Head of caudate nucleus (tissue), 42 donors: ENCODE measurements at regions not wholly inside any gene's neighbourhood (a gene's known extent, or its start where the extent isn't known, plus 50 kb on each side); places are given as distances from the start of the nearest gene placed in this dataset.

Experiments
- DNase-seq, 42 donors: peaks; one replicate each; pipeline versions ENCODE4 v3.0.0 to v3.0.0-alpha.2; 2020 to 2021; ENCODE audit warnings: mixed read lengths in 7 of 42
- intact Hi-C: fragments of 100-400 bp; cut with DNase I; formaldehyde crosslinking; loops from one replicate; pipeline ENCODE4 v1.15.0; 2022

DNA sequence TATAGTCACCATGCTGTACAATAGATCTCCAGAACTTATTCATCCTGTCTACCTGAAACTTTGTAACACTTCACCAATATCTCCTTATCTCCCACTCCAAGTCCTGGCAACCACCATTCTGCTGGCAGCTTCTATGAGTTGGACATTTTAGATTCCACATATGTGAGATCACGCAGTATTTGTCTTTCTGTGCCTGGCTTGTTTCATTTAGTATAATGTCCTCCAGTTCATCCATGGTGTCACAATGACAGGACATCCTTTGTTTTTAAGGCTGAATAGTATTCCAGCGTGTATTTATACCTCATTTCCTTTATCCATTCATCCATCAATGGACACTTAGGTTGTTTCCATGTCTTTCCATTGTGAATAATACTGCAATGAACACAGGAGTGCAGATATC lies 198.7 kb downstream of the QDPR start:
- intact Hi-C loops: no loop called here
- no peak for DNase-seq

GRCh38 chr4:17310269-17310652 lies 201.6 kb downstream of the QDPR start:
- intact Hi-C loops: no loop called here
- DNase-seq: no peak

DNA sequence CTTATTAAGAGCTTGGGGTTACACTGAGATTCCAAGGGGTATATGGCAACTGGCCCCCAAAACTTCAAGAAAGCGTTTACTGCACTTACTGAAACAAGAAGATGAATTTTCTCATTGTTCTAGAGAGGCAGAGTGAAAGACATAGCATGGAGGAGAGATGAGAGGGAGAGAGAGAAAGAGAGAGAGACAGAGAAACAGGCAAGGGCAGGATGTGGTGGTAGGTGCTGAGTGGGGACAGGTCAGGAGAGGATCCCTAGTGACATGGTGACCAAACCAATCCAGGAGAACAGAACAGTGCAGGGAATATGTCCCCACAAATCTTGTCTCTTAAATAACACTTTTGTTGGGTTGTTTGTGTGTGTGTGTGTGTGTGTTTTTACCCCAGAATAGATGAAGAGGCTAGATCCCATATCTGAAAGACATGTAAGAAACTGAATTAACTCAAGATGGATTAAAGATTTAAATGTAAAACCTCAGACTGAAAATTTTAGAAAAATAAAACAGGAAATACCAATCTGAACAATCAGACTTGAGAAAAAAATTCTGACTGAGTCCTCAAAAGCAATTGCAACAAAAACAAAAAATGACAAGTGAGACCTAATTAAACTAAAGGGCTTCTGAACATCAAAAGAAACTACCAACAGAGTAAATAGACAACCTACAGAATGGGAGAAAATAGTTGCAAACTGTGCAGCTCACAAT lies 202.2 kb downstream of the QDPR start:
- intact Hi-C loops: no loop called here
- DNase-seq: no peak

DNA sequence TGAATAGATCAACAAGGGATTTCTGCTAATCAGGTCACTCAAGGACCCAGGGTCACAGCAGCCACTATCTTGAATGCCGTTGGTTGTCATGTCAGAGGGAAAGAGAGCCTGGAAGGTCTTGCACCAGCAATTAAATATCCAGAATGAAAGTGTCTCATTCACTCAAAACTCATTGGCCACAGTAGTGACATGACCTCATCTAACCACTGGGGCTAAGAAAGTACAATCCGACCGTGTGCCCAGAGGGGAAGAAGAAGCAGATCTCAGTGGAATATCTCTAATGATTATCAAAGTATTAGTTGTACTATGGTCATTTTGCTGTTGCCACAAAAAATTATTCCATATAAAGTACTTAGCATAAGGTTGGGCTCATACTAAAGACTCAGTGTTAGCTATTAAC lies 210.0 kb downstream of the QDPR start:
- intact Hi-C loops: no loop called here
- DNase-seq: no peak

- intact Hi-C loops: no loop called here
- no peak for DNase-seq
These were observed 210.6 kb downstream of the QDPR start for GRCh38 chr4:17301266-17301665.

DNA sequence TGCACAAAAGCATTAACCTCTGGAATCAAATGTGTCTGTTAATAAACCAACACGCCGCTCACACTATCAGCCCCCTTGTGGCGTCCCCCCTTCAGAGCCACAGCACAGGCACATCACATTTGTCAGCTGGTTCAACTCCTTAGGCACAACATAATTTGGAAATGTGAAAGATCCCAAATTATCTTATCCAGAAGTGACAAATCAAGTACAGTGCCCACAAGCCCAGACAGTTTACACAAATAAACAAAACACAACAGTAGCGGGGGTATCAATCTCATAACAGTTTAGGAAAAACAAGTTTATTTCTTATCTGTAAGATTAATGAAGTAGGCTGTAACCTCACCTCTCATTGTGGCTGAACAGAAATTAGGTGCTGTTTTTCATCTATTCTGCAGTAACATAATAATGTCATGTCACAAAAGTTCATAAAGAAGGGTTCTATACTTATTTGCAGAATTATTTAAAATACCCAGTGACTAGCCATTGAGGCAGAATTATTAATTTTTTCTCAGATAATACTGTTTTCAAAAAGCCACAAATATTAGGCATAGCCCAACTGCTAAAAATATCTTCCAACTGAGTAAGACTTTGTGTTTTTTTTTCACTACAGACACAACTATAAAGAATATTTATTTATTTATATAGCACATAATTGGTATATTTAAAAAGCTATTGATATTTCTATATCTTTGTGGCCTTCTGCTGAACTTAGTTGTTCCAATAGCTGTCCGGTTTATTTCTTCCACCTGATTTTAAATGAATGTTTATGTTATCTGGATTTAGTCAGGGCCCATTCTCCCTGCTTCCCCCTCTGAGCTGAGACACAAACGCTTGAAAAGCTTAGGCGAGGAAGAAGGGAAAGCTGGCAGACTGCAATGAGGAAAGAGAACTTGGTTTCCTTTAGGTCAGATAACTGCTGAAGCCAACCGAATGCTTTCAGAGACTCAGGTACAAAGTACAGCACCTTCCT lies 214.7 kb downstream of the QDPR start:
- intact Hi-C loops: no loop called here
- DNase-seq: no peak

DNA sequence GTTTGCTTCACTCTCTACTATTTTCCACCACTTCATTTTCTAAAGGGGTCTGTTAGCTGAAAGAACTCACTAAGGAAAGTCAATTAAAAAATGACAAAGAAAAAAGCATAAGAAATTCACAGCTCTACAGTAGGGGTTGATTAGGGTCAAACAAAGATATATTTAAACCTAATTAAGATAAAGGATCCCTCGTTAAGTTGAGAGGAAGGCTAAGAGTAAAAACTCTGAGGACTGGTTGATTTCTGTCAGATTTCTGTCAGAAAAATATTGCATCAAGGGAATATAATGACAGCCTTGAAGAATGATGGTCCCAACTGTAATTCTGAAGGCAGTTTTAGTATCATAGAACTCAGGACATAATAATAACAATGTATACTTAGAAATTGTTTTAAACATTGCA lies 218.0 kb downstream of the QDPR start:
- DNase-seq: no peak
- intact Hi-C loops: no loop called here

- intact Hi-C loops: no loop called here
- no peak for DNase-seq
These were observed 223.7 kb downstream of the QDPR start for GRCh38 chr4:17288151-17288550.

DNA sequence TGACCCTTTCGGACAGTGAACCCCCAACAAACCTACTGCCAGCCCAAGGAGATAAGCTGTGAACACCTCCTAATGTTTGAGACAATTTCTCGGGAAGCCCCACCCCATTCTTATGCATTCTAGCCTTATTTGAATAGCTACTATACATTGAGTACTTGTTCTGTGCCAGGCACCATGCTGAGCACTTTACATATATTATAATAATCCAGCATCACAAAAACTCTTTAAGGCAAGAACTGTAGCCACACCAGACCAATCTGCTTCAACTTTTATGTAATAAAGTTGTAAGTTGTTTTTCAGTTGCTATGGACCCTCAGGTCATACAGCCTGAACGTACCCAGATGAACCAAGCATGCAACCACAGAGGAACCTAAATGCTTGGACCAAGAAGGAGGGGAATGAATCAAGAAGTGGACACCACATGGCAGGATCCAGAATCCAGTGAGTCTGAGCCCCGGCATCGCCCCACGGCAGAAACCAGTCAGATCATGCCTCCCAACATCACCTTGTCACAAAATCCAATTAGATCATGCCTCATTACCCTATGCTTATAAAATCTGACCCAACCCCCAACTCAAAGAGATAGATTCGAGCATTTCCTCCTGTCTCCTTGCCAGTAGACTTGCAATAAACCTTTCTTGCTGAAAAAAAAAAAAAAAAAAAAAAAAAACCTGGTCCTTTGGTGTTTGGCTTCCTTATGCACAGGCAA lies 225.0 kb downstream of the QDPR start:
- no peak for DNase-seq
- intact Hi-C loops: no loop called here

DNA sequence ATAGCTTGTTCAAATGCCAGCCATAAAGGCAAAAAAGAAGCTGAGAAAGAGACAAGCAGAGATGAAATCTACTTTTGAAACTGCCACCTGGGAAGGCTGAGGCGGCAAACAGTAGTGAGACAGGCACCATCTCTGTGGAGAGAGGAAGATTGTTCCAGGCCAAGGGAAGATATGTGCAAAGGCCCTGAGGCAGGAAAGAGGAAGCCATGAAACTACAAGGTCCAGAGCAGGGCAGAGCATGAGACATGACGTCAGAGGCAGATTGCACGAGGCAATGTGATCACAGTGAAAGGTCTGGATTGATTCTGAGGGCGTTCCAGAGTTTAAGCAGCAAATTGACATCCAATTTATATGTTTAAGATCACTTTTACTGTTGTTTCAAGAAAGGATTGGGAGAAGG lies 226.1 kb downstream of the QDPR start:
- DNase-seq: no peak
- intact Hi-C loops: no loop called here

DNA sequence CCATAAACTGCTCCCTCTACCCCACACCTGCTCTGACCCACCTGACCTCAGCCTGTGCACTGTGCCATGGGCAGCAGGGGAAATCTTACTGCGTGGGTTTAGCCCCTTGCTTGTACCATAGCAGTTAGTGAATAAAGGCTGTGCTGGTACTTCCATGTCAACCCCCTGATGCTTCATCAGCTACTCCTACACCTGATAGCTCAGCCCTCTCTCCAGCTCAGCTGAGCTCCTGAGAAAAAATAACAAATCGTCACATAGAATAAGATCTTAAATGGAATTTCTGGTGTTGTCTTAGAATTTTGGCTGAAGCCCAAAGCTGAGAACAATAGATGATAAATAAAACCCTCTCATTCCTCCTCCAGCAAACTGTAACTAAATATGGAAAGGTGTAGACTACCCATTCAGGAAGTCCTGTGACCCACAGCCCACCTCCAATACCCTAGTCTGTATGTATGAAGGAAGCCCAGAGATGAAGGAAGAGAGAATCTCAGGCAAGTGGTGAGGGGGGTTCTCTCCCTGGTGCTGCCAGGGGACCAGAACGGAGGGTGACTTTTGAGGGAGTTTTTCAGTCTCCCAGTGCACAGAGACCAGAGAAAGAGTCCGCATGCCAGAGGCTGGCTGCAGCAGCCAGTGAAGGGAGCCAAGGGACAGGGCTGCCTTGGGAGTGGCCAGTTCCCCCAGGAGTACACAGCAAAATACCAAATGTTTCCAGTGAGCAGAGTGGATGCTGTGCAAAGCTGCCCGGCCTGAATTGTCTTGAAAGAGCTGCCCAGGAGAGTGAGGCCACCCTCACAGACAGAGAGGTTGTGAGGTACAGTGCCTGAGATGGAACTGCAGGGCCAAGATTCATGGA lies 227.3 kb downstream of the QDPR start:
- intact Hi-C loops: no loop called here
- peak in 25 of 42 donors; percentile 13 to 73 (median 40) for DNase-seq

DNA sequence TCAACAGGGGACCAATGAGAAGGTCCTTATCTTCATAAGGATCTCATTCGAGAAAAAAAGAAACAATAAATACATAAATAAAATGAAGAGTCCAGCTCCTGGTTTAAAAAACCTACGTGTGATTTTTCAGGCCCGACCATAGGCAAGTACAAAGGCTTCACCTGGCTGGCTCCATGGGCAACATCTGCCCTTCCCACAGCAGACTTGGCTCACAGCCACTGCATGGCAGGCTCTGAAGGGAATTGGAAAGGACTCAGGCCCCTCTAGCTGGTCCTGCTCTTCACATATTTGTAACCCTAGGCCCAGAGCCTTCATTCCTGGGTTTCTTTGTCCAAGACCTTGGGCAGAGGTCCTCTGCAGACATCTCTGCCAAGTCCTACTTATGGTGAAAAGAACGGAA lies 228.1 kb downstream of the QDPR start:
- intact Hi-C loops: no loop called here
- DNase-seq: peak in 1 of 42 donors; percentile 20

GRCh38 chr4:17283251-17283650 lies 228.6 kb downstream of the QDPR start:
- intact Hi-C loops: no loop called here
- DNase-seq: no peak

DNA sequence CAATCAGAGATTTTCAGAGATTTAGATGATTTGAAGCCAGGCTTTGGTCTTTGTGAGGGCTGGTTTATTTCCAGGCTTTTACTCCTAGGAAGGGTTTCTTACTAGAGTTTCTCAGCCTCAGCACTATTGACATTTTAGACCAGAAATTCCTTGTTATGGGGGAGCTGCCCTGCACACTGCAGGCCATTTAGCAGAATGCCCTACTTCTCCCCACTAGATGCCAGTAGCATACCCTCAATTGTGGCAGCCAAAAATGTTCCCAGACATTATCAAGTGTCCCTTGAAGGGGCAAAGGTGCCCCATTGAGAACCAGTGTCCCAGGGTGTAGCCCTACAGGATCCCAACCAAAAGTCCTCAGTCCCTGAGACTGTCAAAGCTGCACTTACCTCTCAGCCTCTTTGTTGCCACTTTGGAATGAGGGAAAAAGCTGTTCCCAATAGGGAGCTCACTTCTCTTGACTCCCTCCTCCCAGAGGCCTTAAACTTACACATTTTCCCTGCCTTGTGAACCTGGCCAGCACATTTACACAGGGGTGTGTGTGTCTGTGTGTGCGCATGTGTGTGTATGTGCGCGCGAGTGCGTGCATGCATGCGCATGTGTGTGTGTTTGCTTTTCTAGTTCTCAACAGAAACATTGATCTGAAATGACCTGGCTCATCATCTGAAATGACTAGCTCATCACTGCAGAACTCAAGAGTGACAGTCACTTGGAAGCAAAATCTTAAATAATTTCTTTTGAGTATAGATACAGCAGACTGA lies 231.4 kb downstream of the QDPR start:
- intact Hi-C loops: no loop called here
- DNase-seq: peak in 6 of 42 donors; percentile 12 to 51 (median 22)

GRCh38 chr4:17276776-17277175 lies 235.1 kb downstream of the QDPR start:
- peak in 31 of 42 donors; percentile 5 to 68 (median 38) for DNase-seq
- intact Hi-C loops: no loop called here

GRCh38 chr4:17275836-17276235 lies 236.1 kb downstream of the QDPR start:
- intact Hi-C loops: no loop called here
- DNase-seq: peak in 1 of 42 donors; percentile 38

GRCh38 chr4:17273047-17273446 lies 238.8 kb downstream of the QDPR start:
- DNase-seq: no peak
- intact Hi-C loops: no loop called here

- DNase-seq: no peak
- intact Hi-C loops: no loop called here
These were observed 239.7 kb downstream of the QDPR start for GRCh38 chr4:17272154-17272553.
